ENCODE measurements at regions not wholly inside any gene's neighbourhood (a gene's known extent, or its start where the extent isn't known, plus 50 kb on each side); places are given as distances from the start of the nearest gene placed in this dataset.
A peak's percentile ranks its signal among the peaks of the same experiment; 100 is the strongest.
"Not testable (repeated sequence)": the region's sequence is repeated elsewhere in the genome, so short reads cannot be mapped to it uniquely, and the experiment has no call there.

- no peak for DNase-seq
Observed at GRCh38 chr7:131957338-131958020, 401.1 kb upstream of the PODXL start.

DNA sequence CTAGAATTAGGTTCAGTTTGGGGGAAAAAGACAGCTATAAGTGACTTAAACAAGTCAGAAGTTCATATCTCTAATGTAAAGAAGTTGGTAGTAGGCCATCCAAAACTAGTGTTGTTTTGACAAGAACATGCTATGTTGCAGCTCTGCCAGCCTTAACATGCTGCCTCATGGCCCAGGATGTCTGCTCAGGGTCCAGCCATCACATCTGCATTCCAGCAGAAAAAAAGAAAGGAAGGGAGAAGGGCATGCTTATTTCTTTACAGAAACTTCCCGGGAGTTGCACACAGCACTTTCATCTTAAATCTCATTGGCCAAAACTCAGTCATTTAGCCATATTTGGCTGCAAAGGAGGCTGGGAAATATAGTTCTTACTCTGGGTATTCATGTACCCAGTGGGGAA is 400.4 kb upstream of the PODXL start:
- no peak for DNase-seq

GRCh38 chr7:131955679-131956078 is 399.3 kb upstream of the PODXL start:
- no peak for DNase-seq

DNA sequence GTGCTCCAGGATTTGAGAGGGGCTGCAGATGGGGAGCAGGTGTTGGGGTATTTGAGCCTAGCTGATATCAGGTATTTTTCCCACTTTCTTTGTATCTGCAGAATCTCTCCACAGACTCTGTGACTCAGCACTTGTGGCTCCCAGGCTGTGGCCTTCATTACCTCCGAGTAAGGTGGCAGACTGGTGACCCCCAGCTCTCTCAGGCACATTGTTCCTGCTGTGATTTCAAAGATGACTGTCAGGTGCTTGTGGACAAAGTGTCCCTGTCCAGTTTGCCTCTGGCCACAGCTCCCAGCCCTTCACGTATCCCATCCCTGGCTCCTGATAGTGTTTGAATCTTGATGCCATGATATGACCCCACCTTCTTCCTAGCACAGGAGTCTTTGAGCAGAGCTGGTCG is 396.8 kb upstream of the PODXL start:
- DNase-seq, result no peak

DNA sequence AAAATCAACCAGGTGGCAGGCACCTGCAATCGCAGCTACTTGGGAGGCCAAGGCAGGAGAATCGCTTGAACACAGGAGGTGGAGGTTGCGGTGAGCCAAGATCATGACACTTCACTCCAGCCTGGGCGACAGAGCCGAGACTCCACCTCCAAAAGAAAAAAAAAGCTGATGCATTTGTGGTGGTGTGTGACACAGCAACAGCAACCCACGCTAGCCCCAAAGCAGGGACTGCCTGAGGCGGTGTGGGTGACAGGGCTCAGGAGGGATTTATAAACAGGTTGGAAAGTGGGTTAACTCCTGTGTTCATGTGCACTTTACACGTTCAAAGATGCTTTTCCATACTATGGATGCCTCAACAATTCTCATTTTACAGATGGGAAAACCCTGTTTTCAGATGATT is 395.9 kb upstream of the PODXL start:
- no peak for DNase-seq

- DNase-seq, result no peak
Observed at GRCh38 chr7:131950758-131951157, 394.3 kb upstream of the PODXL start.

DNA sequence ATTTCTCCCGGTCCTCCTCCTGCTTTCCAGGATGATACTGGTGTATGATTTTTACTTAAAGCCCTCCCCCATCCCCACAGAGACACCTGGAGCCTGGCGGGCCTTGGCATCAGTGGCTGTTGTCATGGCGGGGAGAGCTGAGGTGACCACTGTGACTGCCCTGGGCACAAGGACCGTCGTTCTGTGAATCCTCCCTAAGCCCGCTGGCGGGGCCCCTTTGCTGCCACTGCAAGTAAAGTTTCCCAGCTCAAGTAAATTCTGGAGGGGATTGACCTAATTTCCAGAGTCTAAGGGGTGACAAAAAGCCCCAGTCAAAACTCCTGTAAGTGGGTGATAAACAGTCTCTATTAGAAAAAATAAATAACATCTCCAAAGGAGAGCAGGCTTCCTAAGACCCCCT is 393.2 kb upstream of the PODXL start:
- no peak for DNase-seq

- DNase-seq, result no peak
Observed at GRCh38 chr7:131948434-131949053, 392.1 kb upstream of the PODXL start.

- DNase-seq, result no peak
Observed at GRCh38 chr7:131947661-131948060, 391.2 kb upstream of the PODXL start.

DNA sequence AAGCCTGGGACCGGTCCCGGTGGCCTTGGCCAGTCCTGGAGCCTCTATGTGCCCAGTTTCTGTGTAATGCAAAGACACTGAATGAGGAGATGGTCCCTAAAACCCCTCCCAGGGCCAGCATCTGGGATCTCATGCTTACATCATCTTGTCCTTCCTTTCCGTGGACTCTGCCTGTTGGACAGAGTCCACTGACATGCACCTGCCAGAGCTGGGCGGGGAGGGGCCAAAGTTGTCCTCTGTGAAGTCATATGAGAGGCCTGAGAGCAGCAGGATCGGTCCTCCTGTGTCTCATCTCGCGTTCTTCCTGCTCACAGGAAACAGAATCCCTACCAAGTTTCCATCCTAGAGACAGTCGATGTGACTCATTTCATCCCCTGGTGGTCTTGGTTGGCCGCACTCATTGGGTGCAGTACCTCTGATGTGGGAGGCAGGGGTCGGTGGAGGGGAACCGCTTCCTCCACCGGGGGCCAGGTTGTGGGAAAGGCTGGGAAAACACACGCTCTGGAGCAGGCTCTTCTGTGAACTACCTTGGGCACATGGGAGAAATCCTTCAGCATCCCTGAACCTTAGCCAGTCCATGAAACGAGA is 389.6 kb upstream of the PODXL start:
- DNase-seq, result no peak

DNA sequence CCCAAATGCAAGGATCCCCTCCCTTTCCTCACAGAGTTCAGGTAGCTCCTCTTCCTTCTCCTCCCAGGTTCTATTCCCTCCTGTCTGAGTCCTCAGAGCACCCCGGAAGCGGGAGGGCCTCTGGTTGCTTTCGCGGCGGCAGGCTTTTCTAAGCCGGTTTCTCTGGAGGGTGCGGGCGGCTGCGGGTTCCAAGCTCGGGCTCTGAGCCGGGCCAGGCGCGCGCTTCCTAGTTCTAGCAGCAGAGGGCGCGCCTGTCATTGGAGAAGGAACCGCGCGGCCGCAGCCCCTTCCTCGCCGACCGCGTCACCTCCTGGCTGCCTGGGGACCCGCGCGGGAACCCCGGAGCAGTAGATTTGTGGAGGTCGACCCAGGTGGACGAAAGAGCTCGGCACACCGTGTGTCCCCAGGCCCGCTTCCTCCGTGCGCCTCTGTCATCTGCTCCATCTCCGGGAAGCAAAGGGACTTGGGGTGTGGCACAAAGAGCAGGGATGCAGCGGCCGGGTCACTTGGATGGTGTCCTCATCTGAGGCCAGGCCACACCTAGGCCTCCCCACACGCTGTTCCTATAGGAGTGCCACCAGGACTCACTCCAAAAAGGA is 389.0 kb upstream of the PODXL start:
- peak; percentile 18 to 59 for DNase-seq

DNA sequence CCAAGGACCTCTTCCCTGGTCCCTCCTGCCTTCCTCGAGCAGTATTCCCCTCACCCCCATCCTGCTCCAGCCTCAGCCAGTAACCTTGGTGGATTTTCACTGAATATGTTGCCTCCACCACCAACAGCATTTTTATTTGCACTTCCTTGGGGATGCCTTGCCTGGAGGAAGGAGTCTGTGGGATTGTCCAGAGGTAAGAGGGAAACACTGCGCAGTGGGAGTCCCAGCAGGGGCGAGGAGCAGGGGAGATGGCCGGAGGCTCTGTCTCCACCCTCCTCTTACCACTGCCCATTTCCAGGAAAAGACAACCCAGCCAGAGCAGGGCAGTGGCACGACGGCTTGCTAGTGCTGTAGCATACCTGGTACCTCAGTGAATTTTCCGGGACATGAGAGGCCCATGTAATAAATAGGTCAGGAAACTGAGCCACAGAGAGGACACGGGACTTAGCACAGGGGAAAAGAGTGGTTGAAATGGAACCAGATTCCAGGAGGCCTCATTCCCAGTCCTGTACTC is 388.2 kb upstream of the PODXL start:
- no peak for DNase-seq

GRCh38 chr7:131943646-131944045 is 387.2 kb upstream of the PODXL start:
- DNase-seq, result no peak

DNA sequence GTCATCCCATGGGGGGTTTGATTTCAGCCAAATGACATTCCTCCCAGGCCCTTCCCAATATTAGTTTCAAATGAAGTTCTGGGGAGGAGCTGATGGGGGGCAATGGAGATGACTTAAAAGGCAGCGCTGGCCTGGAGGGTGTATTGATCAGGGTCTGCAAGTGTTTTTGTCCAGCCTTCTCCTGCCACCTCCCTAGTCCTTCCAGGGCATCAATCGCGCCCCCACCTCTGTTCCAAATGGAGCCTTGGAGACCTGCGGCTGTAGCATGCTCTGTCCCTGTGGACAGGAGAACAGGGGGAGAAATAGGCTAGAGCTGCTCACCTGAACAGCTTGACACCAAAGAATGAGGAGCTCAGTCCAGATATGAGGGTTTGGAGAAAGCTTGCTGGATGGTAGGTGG is 386.8 kb upstream of the PODXL start:
- no peak for DNase-seq

- no peak for DNase-seq
Observed at GRCh38 chr7:131942287-131943150, 386.1 kb upstream of the PODXL start.

DNA sequence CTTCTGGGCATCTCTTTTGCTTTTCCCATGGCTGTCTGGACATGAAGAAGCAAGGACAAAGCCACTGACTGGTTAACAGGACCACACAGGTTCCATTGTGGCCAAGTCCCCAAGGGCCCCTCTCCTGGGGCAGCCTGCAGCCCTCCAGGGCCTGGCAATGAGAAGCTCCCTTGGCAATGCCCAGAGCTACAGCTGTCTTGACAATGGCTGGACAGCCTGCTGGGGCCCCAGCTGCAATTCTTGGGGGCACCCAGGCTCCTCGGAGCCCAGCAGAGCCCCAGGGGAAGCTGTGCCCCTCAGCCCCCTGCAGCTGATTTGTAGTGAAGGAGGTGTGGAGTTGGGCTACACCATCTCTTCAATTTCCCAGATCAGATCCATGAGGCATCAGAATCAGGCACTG is 384.9 kb upstream of the PODXL start:
- DNase-seq, result no peak

GRCh38 chr7:131940621-131941165 is 384.3 kb upstream of the PODXL start:
- no peak for DNase-seq

DNA sequence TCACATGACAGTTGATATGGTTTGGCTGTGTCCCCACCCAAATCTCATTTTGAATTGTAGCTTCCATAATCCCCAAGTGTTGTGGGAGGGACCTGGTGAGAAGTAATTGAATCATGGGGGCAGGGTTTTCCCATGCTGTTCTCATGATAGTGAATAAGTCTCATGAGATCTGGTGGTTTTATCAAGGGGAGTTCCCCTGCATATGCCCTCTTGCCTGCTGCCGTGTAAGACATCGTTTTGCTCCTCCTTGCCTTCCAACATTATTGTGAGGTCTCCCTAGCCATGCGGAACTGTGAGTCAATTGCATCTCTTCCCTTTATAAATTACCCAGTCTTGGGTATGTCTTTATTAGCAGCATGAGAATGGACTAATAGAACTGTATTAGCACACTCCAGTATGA is 382.4 kb upstream of the PODXL start:
- not testable (repeated sequence) for DNase-seq

DNA sequence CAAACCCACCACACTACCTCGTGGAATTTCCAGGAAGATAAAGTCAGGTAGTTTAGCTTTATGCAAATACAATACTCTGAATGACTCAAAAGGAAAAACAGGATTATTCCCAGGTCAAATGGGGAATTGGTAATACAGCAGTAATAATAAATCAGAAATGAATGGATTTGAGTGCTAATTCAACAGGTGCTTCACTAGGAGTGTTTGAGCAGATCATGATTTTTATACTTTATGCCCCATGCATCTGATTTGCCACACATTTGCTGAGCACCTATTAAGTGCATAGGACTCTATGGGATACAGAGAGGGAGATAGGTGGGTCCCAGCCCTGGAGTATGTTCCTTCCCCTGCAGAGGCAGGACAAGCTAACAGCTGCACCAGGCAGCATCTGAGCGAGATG is 381.4 kb upstream of the PODXL start:
- DNase-seq, result no peak

DNA sequence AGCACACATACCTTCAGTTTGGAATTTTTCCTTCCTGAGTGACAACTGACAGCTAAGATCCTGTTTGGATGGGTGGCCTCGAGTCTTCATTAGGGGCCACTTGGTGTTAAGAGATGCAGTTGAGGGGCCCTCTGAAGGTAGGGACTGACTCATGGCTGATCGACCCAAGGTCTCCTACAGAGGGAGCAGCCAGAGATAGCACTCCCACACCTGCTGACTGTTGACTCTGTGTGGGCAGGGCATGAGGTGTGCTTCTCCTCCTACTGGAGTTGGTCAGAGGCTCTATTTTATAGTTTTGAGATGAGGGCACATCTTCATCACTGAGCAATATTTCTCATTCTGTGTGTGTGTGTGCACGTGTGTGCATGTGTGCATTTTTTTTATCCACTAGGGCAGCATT is 378.8 kb upstream of the PODXL start:
- DNase-seq, result no peak

GRCh38 chr7:131934452-131934851 is 378.0 kb upstream of the PODXL start:
- no peak for DNase-seq

- no peak for DNase-seq
Observed at GRCh38 chr7:131933751-131934289, 377.4 kb upstream of the PODXL start.

All from NCI-H1930 (cell line).